Left ventricle myocardium inferior (tissue), 1 donor: ENCODE measurements at regions not wholly inside any gene's neighbourhood (a gene's known extent, or its start where the extent isn't known, plus 50 kb on each side); places are given as distances from the start of the nearest gene placed in this dataset.
"Not testable (repeated sequence)": the region's sequence is repeated elsewhere in the genome, so short reads cannot be mapped to it uniquely, and the experiment has no call there.

ENCODE experiments used
- DNase-seq: peaks from one replicate; pipeline ENCODE4 v3.0.0-alpha.2; 2020
- H3K27ac ChIP-seq: fragments of 200-600 bp; replicated peaks from 2 replicates; pipeline ENCODE4 v1.8.0; 2021
- H3K27me3 ChIP-seq: fragments of 200-600 bp; 2 replicates; pipeline ENCODE4 v1.8.0; 2021; ENCODE audit warnings: low read depth
- H3K36me3 ChIP-seq: fragments of 200-600 bp; 2 replicates; pipeline ENCODE4 v1.8.0; 2021
- H3K4me1 ChIP-seq: fragments of 200-600 bp; 2 replicates; pipeline ENCODE4 v1.8.0; 2021
- H3K4me3 ChIP-seq: fragments of 200-600 bp; 2 replicates; pipeline ENCODE4 v1.8.0; 2021; ENCODE audit warnings: mild to moderate bottlenecking, moderate library complexity
- H3K9me3 ChIP-seq: fragments of 200-600 bp; replicated peaks from 2 replicates; pipeline ENCODE4 v1.8.0; 2021
- CTCF ChIP-seq: fragments of 200-600 bp; IDR thresholded peaks from 2 replicates; pipeline ENCODE4 v1.8.0; 2021; ENCODE audit warnings: antibody characterized with exemption, mild to moderate bottlenecking, borderline replicate concordance
- intact Hi-C: fragments of 100-400 bp; cut with micrococcal nuclease; formaldehyde crosslinking; loops from one replicate; pipeline ENCODE4 v1.11.0; 2022
- donor health status: DM: no; HTN: yes; CAD: no; lungs with severe emphysema.

- TF ChIP-seq CTCF: no peak
- peaks cover 17% of the 10 kb centered on the region for H3K9me3 ChIP-seq
- no peaks in the 10 kb centered on the region for H3K4me1 ChIP-seq
- DNase-seq: no peak
- no peaks in the 10 kb centered on the region for H3K27me3 ChIP-seq
- H3K36me3 ChIP-seq: no peaks in the 10 kb centered on the region
- H3K4me3 ChIP-seq: no peak overlapping the region
- intact Hi-C loops: no loop called here
- H3K27ac ChIP-seq: no peak overlapping the region
Observed at GRCh38 chr20:52432740-52433139, 241.2 kb upstream of the ZFP64 start.

DNA sequence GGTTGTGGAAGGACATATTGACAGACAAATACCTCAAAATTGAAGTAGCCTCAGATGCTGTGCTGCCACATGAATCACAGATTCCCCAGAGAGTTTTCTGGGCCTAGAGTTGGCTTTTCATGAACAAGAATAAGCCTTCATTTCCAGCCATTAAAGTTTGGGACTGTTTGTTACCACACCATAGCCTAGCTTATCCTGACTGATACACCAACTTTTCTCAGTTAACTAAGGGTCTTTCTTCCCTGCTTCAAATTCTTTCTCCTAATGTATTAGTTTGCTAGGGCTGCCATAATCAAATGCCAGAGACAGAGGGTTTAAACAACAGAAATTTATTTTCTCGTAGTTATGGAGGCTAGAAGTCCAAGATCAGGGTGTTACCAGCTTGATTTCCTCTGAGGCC lies 237.4 kb upstream of the ZFP64 start:
- H3K4me3 ChIP-seq: no peak overlapping the region
- no peaks in the 10 kb centered on the region for H3K36me3 ChIP-seq
- H3K4me1 ChIP-seq: no peaks in the 10 kb centered on the region
- intact Hi-C loops: no loop called here
- no peak for DNase-seq
- H3K27me3 ChIP-seq: no peaks in the 10 kb centered on the region
- H3K27ac ChIP-seq: no peak overlapping the region
- no peak for TF ChIP-seq CTCF
- peaks cover 14% of the 10 kb centered on the region for H3K9me3 ChIP-seq

DNA sequence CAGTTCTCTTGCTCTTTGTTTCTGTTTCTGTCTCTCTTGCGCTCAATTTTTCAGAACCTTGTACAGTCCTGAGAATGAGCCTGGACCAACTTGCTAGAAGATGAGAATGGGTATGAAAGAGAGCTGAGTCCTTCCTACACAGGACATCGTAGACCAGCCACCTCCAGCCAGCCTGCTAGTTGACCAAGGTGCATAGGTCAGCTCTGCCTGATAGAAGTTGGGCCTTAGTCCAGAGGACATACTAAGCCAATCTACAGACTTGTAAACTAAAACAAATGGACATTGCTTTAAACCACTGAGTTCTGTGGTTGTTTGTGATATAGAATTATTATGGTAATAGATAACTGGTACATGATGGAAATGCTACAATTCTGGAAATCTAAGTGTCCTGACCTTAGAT lies 236.4 kb upstream of the ZFP64 start:
- no peak overlapping the region for H3K27ac ChIP-seq
- no peaks in the 10 kb centered on the region for H3K4me1 ChIP-seq
- H3K36me3 ChIP-seq: no peaks in the 10 kb centered on the region
- intact Hi-C loops: no loop called here
- no peak for DNase-seq
- TF ChIP-seq CTCF: no peak
- H3K27me3 ChIP-seq: no peaks in the 10 kb centered on the region
- H3K4me3 ChIP-seq: no peak overlapping the region
- H3K9me3 ChIP-seq: peaks cover 8% of the 10 kb centered on the region

DNA sequence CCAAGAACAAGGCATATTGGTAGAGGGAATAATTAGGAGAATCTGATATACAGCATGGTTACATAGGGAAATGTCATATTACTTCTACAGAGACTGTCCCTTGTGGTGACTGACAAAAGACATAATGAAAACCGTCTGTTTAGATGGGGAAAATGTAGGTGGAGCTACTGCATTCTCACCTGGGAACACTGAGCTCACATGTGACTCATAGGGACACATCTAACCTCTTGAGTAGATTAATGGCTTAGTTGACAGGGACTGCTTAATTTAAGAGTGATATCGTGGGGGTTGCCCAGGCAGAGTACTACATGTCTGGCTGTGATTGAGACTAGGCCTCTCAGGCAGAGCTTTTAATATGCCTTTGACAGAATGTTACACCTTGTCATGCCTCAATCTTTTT lies 235.3 kb upstream of the ZFP64 start:
- no peak for DNase-seq
- no peak overlapping the region for H3K27ac ChIP-seq
- no peak overlapping the region for H3K4me3 ChIP-seq
- no peaks in the 10 kb centered on the region for H3K27me3 ChIP-seq
- H3K9me3 ChIP-seq: peaks cover 12% of the 10 kb centered on the region
- no peaks in the 10 kb centered on the region for H3K36me3 ChIP-seq
- intact Hi-C loops: no loop called here
- no peak for TF ChIP-seq CTCF
- no peaks in the 10 kb centered on the region for H3K4me1 ChIP-seq

DNA sequence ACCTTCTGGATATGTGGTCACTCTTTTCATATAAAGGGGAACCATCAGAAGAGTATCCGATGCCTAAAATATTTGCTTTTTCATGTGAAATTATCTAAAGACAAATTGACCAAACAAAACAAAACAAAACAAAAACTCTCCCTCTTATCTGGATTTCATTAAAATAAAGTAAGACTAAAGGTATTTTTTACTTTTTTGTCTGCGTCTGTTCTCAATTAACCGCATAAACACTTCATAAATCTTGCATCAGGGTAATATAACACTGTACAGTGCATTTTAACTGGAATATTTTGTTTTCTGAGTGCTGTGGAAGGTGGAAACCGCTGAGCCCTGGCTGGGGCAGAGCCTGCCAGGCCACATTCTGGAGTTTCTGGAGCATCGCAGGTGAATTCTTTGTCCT lies 234.1 kb upstream of the ZFP64 start:
- no peak overlapping the region for H3K27ac ChIP-seq
- no peak for DNase-seq
- TF ChIP-seq CTCF: no peak

GRCh38 chr20:52425253-52425652 lies 233.7 kb upstream of the ZFP64 start:
- Histone ChIP-seq H3K9me3 (peaks cover 12% of the 10 kb centered on the region), H3K27me3 (no peaks in the 10 kb centered on the region), H3K27ac (no peak overlapping the region), H3K4me1 (no peaks in the 10 kb centered on the region), H3K36me3 (no peaks in the 10 kb centered on the region), H3K4me3 (no peak overlapping the region)
- no peak for DNase-seq
- intact Hi-C loops: no loop called here
- no peak for TF ChIP-seq CTCF

More for the DNA sequence above, 234.1 kb upstream of the ZFP64 start:
- Histone ChIP-seq H3K4me3 (no peak overlapping the region), H3K27me3 (no peaks in the 10 kb centered on the region), H3K9me3 (peaks cover 12% of the 10 kb centered on the region), H3K36me3 (no peaks in the 10 kb centered on the region), H3K4me1 (no peaks in the 10 kb centered on the region)
- intact Hi-C loops: no loop called here

GRCh38 chr20:52424357-52424942 lies 232.9 kb upstream of the ZFP64 start:
- H3K36me3 ChIP-seq, intact Hi-C loops, DNase-seq, H3K27ac ChIP-seq, H3K4me3 ChIP-seq, H3K27me3 ChIP-seq, H3K4me1 ChIP-seq: not testable (repeated sequence)
- peaks cover 19% of the 10 kb centered on the region for H3K9me3 ChIP-seq

DNA sequence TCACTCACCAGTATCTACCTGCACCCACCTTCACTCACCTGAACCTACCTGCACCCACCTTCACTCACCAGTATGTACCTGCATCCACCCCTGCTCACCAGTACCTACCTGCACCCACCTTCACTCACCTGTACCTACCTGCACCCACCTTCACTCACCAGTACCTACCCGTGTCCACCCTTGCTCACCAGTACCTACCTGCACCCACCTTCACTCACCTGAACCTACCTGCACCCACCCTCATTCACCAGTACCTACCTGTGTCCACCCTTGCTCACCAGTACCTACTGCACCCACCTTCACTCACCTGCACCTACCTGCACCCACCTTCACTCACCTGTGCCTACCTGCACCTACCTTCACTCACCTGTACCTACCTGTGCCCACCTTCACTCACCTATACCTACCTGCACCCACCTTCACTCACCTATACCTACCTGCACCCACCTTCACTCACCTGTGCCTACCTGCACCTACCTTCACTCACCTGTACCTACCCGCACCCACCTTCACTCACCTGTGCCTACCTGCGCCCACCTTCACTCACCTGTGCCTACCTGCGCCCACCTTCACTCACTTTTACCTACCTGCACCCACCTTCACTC lies 232.1 kb upstream of the ZFP64 start:
- H3K36me3 ChIP-seq, H3K4me3 ChIP-seq, H3K4me1 ChIP-seq, H3K27ac ChIP-seq, H3K27me3 ChIP-seq, DNase-seq, intact Hi-C loops: not testable (repeated sequence)
- peaks cover 20% of the 10 kb centered on the region for H3K9me3 ChIP-seq
